AG04450 (cell line): ENCODE measurements at regions not wholly inside any gene's neighbourhood (a gene's known extent, or its start where the extent isn't known, plus 50 kb on each side); places are given as distances from the start of the nearest gene placed in this dataset.
"Not testable (repeated sequence)": the region's sequence is repeated elsewhere in the genome, so short reads cannot be mapped to it uniquely, and the experiment has no call there.

Experiments
- CTCF ChIA-PET: fragments of 300-600, 350-600 bp; formaldehyde crosslinking; extraction: SDS; loops from one replicate; lab custom pipeline; 2022; ENCODE audit warnings: antibody characterized with exemption, inconsistent platforms; lab: Charles Lee
- POLR2A ChIA-PET: fragments of 350-600 bp; formaldehyde crosslinking; extraction: SDS; loops from one replicate; lab custom pipeline; 2021; ENCODE audit warnings: antibody characterized with exemption, inconsistent platforms; lab: Yijun Ruan, JAX
- DNase-seq: peaks from one replicate; pipeline ENCODE4 v3.0.0-alpha.2; 2011; ENCODE audit warnings: low read depth, low spot score
- H3K27ac ChIP-seq: one replicate; pipeline ENCODE4 v1.5.1; 2012; ENCODE audit warnings: low read depth, low read length, control low read depth
- H3K27me3 ChIP-seq: one replicate; pipeline ENCODE4 v1.6.0; 2012; ENCODE audit warnings: low read length; ENCODE audit not compliant: control insufficient read depth, insufficient read depth
- H3K4me3 ChIP-seq: 2 replicates; pipeline ENCODE4 v1.5.1; 2011; ENCODE audit warnings: mild to moderate bottlenecking, low read depth, low read length, control low read depth
- H3K9me3 ChIP-seq: 2 replicates; pipeline ENCODE4 v1.5.1; 2012; ENCODE audit warnings: low read length; ENCODE audit not compliant: control insufficient read depth, insufficient read depth
- CTCF ChIP-seq: IDR thresholded peaks from 2 replicates; pipeline ENCODE4 v1.5.1; 2011; ENCODE audit warnings: low read depth, low read length, control low read depth, inconsistent platforms

DNA sequence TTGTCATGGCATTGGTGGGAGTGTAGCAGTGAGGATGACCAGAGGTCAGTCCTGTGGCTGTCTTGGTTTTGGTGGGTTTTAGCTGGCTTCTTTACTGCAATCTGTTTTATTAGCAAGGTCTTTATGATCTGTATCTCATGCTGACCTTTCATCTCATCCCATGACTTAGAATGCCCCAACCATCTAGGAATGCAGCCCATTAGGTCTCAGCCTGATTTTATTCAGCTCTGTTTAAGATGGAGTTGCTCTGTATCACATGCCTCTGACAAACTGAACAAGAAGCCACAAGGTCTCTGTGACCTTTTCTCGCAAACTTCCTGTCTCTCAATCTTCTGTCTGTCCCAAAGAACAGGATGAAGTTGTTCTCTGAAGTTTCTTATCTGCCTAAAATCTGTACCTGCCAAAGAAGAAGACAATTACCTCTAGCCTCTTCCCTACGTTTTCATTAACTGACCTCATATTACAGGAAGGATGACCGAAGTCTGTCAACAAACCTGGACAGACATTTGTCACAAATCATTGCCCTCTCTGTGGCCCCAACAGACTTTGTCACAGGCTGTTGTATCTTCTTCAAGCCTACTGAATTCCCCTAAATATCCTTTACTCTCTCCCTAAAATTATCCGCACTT is 284.2 kb upstream of the SEMA6A start:
- no peak for DNase-seq
- Histone ChIP-seq H3K4me3 (no peak overlapping the region), H3K27me3 (no peaks in the 10 kb centered on the region), H3K9me3 (peaks cover 8% of the 10 kb centered on the region), H3K27ac (no peak overlapping the region)
- POLR2A ChIA-PET: no interaction called here
- no peak for TF ChIP-seq CTCF
- CTCF ChIA-PET: no interaction called here

GRCh38 chr5:116858020-116858419 is 283.4 kb upstream of the SEMA6A start:
- DNase-seq, H3K27me3 ChIP-seq, POLR2A ChIA-PET, H3K4me3 ChIP-seq, CTCF ChIA-PET, H3K27ac ChIP-seq: not testable (repeated sequence)
- peaks cover 13% of the 10 kb centered on the region for H3K9me3 ChIP-seq

- TF ChIP-seq CTCF: no peak
- ChIA-PET CTCF (interaction anchor here (0.6 kb wide), 1 partner anchor 1793 kb away, joined by 3 read pairs; no protein-coding TSS in a partner anchor), POLR2A (no interaction called here)
- Histone ChIP-seq H3K4me3 (no peak overlapping the region), H3K9me3 (peaks cover 15% of the 10 kb centered on the region), H3K27me3 (no peaks in the 10 kb centered on the region), H3K27ac (no peak overlapping the region)
- no peak for DNase-seq
These were observed 281.6 kb upstream of the SEMA6A start for GRCh38 chr5:116856271-116856670.

DNA sequence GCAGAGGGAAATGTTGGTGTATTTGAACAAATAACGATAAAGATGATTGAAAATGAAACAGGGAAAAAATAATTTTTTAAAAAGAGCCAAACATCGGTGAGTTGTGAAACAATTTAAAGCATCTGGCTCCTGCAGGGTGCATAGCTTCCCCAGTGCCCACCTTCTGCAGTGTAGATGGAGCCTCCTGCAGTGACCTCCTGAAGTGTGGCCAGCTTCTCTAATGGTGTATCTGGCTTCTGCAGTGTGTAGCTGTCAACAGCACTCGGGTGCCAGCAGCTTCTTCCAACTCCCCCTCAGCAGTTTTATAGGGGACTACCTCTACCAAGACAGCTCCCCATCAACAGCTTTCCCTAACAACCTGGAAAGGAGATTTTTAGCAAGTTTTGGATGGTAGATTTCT is 279.4 kb upstream of the SEMA6A start:
- DNase-seq: no peak
- Histone ChIP-seq H3K27ac (no peak overlapping the region), H3K9me3 (peaks cover 15% of the 10 kb centered on the region), H3K27me3 (no peaks in the 10 kb centered on the region), H3K4me3 (no peak overlapping the region)
- ChIA-PET CTCF (no interaction called here), POLR2A (no interaction called here)
- TF ChIP-seq CTCF: no peak

GRCh38 chr5:116848954-116849581 is 274.4 kb upstream of the SEMA6A start:
- H3K27me3 ChIP-seq: no peaks in the 10 kb centered on the region
- H3K9me3 ChIP-seq: peaks cover 12% of the 10 kb centered on the region
- no peak overlapping the region for H3K27ac ChIP-seq
- CTCF ChIA-PET: no interaction called here
- no peak for DNase-seq
- TF ChIP-seq CTCF: no peak
- no peak overlapping the region for H3K4me3 ChIP-seq
- POLR2A ChIA-PET: no interaction called here
